ENCODE measurements at regions not wholly inside any gene's neighbourhood (a gene's known extent, or its start where the extent isn't known, plus 50 kb on each side); places are given as distances from the start of the nearest gene placed in this dataset.

GRCh38 chr13:63351081-63351480, 1935.4 kb upstream of the PCDH20 start:
- TF ChIP-seq, protein P1, sequence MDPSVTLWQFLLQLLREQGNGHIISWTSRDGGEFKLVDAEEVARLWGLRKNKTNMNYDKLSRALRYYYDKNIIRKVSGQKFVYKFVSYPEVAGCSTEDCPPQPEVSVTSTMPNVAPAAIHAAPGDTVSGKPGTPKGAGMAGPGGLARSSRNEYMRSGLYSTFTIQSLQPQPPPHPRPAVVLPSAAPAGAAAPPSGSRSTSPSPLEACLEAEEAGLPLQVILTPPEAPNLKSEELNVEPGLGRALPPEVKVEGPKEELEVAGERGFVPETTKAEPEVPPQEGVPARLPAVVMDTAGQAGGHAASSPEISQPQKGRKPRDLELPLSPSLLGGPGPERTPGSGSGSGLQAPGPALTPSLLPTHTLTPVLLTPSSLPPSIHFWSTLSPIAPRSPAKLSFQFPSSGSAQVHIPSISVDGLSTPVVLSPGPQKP (IDR thresholded peaks at IDR 0.05; ENCODE audit: borderline replicate concordance, low read depth, low read length) = no peak
- TF ChIP-seq, protein P2, sequence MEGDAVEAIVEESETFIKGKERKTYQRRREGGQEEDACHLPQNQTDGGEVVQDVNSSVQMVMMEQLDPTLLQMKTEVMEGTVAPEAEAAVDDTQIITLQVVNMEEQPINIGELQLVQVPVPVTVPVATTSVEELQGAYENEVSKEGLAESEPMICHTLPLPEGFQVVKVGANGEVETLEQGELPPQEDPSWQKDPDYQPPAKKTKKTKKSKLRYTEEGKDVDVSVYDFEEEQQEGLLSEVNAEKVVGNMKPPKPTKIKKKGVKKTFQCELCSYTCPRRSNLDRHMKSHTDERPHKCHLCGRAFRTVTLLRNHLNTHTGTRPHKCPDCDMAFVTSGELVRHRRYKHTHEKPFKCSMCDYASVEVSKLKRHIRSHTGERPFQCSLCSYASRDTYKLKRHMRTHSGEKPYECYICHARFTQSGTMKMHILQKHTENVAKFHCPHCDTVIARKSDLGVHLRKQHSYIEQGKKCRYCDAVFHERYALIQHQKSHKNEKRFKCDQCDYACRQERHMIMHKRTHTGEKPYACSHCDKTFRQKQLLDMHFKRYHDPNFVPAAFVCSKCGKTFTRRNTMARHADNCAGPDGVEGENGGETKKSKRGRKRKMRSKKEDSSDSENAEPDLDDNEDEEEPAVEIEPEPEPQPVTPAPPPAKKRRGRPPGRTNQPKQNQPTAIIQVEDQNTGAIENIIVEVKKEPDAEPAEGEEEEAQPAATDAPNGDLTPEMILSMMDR (conservative IDR thresholded peaks at IDR 0.05; ENCODE audit: low read depth, low read length) = no peak
- no peak for TF ChIP-seq POLR2A (IDR thresholded peaks at IDR 0.05; ENCODE audit: low read depth, low read length)
